SH-SY5Y (cell line): ENCODE measurements at regions not wholly inside any gene's neighbourhood (a gene's known extent, or its start where the extent isn't known, plus 50 kb on each side); places are given as distances from the start of the nearest gene placed in this dataset.

Experiments
- GATA2 ChIP-seq: IDR thresholded peaks from 2 replicates; pipeline ENCODE4 v1.6.1; 2011; ENCODE audit warnings: mild to moderate bottlenecking, low read depth, low read length
- GATA3 ChIP-seq: IDR thresholded peaks from 2 replicates; pipeline ENCODE4 v1.6.1; 2011; ENCODE audit warnings: low read depth, mild to moderate bottlenecking, low read length, moderate library complexity

DNA sequence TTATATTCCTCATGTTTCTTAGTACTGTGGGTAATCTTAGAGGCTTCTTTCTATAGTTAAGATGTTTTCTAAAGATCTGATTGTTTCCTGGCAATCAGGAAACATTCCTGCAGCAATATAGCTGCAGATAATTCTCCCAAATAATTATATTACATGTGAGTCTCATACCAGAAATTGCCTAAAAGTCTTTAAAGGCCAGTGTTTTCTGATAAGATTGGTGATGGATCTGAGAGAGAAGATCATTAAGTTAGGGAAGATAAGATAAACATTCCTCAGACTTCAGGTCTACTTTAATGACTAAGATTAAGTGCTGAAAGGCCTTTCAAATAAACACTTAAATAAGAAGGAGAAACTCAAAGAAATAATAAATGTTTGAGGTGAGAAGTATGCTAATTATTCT is 107.7 kb upstream of the DAB2 start:
- TF ChIP-seq GATA3 (no peak), GATA2 (no peak)
